ENCODE measurements at regions not wholly inside any gene's neighbourhood (a gene's known extent, or its start where the extent isn't known, plus 50 kb on each side); places are given as distances from the start of the nearest gene placed in this dataset.
A peak's percentile ranks its signal among the peaks of the same experiment; 100 is the strongest.

- DNase-seq: no peak
Measured at GRCh38 chr2:128805237-128805636, 486.6 kb upstream of the HS6ST1 start.

GRCh38 chr2:128805918-128806317 lies 487.2 kb upstream of the HS6ST1 start:
- DNase-seq: no peak

- DNase-seq: no peak
Measured at GRCh38 chr2:128807317-128807716, 488.6 kb upstream of the HS6ST1 start.

DNA sequence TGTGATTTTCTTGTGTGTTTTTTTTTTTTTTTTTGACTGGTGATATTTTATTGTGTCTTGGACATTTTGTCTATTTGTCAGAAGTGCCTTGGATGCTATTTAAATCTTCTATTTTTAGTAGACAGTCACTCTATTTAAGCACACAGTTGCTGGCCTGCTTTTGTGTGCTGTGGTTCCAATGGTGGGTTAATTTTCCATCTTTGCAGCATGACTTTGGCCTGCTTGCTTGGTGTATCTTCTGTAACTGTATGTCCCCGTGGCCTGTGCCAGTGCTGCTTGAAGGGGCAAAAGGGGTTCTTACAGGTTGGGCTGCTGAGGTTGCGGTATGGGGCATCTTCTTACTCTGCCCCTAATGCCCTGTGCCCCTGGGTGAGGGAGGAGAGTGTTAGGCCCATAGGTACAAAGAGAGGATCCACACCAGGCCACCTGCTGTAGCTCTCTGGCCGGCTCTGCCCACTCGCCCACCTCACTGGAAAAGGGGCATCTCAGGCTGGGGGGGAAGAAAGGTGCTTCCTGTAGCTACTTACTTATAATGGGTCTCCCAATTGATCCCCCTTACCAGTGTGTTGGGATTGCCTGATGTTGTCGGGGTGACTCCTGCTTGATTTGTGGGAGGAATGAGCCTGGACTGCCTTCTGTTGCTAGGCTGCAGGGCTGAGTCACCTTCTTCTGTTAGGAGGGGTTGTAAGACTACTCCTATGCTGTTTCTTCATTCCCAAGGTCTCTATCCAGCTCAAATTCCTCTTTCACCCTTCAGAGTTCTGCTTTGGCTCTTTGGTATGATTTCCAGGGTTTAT lies 490.0 kb upstream of the HS6ST1 start:
- no peak for DNase-seq

DNA sequence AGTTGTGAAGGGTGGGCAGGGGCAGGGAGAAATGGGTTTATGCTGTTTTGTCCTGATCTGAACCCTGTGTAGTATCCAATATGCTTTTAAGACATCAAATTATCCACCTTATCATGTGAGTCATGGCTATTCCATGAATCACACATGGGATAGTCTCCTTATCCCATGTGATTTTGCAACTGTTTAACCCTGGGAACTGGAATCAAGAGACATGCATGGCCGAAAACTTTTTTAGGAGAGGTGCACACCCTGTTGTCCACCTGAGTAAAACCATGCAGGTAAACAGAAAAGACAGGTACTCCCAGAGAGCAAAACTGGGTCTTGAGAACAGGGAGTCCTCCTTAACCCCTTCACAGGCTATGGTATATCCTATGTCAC lies 490.6 kb upstream of the HS6ST1 start:
- no peak for DNase-seq

DNA sequence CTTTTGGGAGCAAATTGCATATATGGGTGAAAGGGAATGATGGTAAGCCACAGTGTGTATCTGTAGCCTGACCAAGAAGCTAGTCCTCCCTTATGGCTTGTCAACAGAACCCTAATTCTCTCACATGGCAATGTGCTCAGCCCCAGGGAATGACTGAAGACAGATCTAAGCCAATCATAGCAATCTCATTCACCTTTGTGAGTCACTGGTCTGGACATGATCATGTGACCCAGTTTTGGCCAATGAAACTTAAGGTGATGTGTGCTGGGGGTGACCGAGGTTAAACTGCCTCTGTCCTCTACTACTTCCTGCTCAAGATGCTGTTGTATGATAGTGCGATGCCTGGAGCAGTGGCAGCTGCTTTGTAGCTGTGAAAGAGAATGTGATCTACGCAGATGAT lies 491.2 kb upstream of the HS6ST1 start:
- DNase-seq: no peak

- DNase-seq: no peak
Measured at GRCh38 chr2:128812183-128812940, 493.7 kb upstream of the HS6ST1 start.

DNA sequence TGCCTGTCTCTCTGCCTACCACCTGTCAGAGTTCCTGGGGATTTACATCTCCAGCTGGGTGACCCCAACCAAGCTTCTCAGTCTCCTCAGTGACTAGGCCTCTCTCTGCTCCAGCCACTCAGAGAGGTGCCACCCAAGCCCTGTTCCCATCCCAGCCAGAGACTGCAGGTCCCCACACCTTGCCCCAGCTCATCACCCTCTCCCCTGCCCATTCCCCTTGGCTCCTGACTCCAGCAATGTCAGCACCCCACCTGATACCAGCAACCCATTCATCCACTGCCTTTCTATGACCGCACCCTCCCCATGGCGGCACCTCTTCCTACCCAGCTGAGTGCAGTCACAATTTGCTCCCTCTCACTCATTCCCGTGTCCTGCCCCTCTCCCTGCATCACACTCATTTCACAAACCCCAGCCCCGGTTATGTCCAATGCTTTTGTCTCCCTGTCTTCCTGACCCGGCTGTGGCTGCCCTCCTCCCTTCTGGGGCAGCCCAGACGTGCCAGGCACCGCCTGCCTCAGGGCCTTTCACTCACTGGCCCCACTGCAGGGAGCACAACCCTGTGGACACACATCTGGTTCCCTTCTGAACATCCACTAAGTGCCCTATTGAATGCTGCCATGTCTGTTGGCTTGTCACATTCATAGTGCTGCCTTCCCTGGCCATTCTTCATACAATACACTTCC lies 494.8 kb upstream of the HS6ST1 start:
- no peak for DNase-seq

- no peak for DNase-seq
Measured at GRCh38 chr2:128815248-128815647, 496.6 kb upstream of the HS6ST1 start.

DNA sequence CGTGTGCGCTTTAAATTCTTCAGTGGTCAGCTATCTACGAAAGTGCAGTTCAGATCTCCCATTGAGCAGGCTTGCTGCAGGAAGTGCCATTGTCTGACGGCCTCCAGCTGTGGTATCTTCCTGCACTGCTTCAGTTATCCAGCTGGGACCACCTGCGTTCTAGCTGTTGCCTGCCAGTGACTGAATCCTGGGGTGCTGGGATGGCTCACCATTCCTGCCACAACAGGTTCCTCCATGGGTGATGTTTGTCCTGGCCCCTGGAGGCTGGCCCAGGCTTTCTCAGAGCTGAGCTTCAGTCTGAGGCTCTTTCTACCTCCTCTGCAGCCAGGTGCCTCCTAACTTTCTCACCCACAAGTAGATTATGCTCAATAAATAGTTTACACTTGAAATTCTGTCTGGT lies 498.5 kb upstream of the HS6ST1 start:
- peak; percentile 87 for DNase-seq

GRCh38 chr2:128817813-128818212 lies 499.1 kb upstream of the HS6ST1 start:
- no peak for DNase-seq

DNA sequence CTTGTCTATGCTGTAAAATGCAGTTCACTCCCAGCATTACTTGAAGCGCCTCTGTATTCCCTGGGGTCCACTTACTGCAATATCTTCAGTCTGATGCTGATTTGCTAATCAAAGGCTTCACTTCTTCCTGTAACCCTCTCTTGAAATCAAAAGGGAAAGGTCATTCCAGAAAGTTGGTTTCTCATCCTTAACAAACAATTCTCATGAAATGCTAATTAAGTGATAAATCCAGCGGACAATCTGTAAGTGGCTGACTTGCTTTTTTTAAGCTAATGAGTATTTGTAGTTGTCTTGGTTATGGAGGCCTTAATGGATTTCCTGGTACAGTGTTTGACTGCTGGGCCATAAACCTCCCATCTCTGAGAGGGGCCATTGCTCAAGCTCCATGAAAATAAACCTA lies 499.6 kb upstream of the HS6ST1 start:
- DNase-seq: no peak

GRCh38 chr2:128818704-128819491 lies 500.2 kb upstream of the HS6ST1 start:
- no peak for DNase-seq

DNA sequence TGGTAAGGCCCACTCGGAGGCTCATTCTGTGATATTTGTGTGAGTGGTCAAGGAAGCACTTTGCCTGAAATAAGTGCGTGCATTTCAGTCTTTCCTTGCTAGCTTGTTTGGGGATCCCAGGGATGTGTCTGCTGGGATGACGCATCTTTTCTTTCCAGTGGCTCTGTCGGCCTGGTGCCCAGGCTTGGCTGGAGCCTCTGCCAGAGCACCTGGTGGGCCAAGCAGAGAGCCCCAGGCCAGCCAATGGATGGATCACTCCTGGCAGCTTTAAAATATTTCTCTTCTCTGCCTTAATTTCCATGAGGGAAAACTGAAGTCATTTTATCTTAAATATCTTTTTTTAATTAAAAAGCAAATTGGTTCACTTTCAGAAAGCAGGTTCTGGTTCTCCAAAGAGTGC lies 501.8 kb upstream of the HS6ST1 start:
- no peak for DNase-seq

DNA sequence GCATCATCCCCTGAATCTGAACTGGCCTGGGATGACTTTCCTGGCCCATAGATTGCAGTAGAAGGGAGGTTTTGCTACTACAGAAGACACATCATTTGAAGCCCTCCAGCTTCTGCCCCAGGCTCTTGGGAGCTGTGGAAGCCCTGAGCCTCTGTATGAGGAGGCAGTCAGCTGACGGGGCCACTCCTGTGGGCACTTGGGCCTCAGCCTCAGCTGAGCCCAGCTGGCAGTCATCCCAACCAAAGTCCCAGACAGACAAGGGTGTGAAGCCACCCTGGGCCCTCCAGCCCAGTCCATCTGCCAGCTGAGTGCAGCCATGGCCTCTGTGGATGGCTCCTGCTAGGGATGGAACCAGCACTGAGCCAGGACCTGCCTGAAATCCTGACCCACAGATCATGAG lies 502.3 kb upstream of the HS6ST1 start:
- DNase-seq: no peak

DNA sequence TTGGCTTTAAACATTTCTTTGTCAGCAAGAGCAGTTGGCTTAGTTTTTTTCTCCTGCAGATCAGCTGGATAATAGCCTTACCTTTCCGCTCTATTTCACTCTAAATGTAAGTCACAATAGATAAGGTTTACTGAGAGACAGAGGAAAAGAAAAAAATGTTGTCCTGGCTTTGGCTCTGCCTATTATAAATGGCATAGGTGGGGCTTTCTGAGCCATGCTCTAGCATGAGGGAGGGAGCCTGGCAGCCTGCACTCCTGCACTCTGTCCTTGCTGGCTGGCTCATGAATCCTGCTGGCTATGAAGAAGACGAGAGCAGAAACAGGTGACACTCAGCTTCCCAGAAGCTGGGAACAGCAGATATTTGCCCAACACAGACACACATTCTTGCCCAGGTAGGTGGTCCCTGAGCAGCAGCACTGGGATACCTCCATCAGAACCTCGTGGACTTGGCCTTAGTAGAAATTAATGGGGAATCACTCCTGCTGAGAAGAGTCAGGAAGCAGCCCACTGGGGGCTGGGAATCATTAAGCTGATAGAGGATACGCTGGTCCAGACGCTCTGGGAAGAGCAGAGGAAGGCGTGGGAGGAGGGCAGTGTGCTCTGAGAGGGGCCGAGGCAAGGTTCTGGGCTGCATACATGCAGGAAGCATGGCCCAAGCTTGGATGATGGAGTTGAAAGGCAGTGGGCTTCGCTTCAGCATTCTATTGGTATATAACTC lies 514.4 kb upstream of the HS6ST1 start:
- peak; percentile 89 for DNase-seq

- DNase-seq: no peak
Measured at GRCh38 chr2:128833664-128834027, 515.0 kb upstream of the HS6ST1 start.

DNA sequence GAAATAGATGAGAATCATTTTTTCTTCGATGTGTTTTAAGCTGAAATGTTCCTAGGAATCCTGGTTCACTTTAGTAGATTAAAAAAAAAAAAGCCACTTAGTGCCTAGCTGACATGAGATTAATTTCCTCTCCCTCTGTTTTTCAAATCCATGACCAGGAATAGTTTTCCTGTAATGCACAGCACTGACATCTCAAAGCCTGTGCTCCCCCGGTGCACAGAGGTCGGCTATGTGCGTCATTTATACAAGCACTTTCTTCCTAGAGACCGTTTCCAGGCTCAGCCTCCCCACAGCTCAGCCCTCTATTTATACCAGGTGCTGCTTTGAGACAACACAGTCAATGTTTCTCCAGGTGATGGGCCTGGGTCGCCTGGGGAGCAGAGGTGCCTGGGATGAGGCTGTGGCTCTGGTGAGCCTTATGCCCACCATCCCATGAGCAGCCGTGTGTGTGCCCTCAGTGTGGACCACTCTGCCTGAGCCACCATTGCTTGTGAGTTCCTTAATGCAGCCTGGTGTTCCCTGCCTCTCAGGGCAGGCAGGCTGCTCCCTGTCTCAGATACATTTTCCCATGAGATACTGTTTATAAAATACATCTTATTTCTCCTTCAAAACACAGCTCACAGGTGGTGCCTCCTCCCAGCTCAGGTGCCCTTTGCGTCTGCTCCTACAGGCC lies 515.7 kb upstream of the HS6ST1 start:
- peak; percentile 70 for DNase-seq

GRCh38 chr2:128834880-128835252 lies 516.2 kb upstream of the HS6ST1 start:
- no peak for DNase-seq

- no peak for DNase-seq
Measured at GRCh38 chr2:128835342-128835855, 516.7 kb upstream of the HS6ST1 start.

- DNase-seq: no peak
Measured at GRCh38 chr2:128835974-128836373, 517.3 kb upstream of the HS6ST1 start.

Measured in NCI-H345 (cell line).